Immature natural killer cell (primary cell): ENCODE measurements at regions not wholly inside any gene's neighbourhood (a gene's known extent, or its start where the extent isn't known, plus 50 kb on each side); places are given as distances from the start of the nearest gene placed in this dataset.

Experiments used
- DNase-seq, 3 donors: peaks; one replicate each; pipeline ENCODE4 v3.0.0; 2022; ENCODE audit warnings: mixed read lengths in 1 of 3
- H3K27ac Mint-ChIP-seq, 6 donors: one replicate each; pipeline ENCODE4 v1.8.0; 2020; ENCODE audit warnings: mixed read lengths in 6 of 6, mild to moderate bottlenecking in 5 of 6, inconsistent platforms in 4 of 6, moderate library complexity in 3 of 6
- H3K27me3 Mint-ChIP-seq, 3 donors: one replicate each; pipeline ENCODE4 v1.8.0; 2020 to 2021; ENCODE audit warnings: low read depth in 3 of 3, mild to moderate bottlenecking in 3 of 3, mixed read lengths in 3 of 3, moderate library complexity in 3 of 3, inconsistent platforms in 1 of 3
- H3K36me3 Mint-ChIP-seq, 3 donors: one replicate each; pipeline ENCODE4 v1.8.0; 2020; ENCODE audit warnings: mixed read lengths in 3 of 3, inconsistent platforms in 2 of 3, mild to moderate bottlenecking in 2 of 3
- H3K4me1 Mint-ChIP-seq, 2 donors: one replicate each; pipeline ENCODE4 v1.8.0; 2020; ENCODE audit warnings: inconsistent platforms in 2 of 2, mild to moderate bottlenecking in 2 of 2, mixed read lengths in 2 of 2, moderate library complexity in 1 of 2
- H3K4me3 Mint-ChIP-seq, 5 donors: one replicate each; pipeline ENCODE4 v1.8.0; 2020; ENCODE audit warnings: mild to moderate bottlenecking in 5 of 5, mixed read lengths in 5 of 5, inconsistent platforms in 3 of 5, moderate library complexity in 3 of 5
- H3K9me3 Mint-ChIP-seq, 6 donors: one replicate each; pipeline ENCODE4 v1.8.0; 2020; ENCODE audit warnings: mild to moderate bottlenecking in 6 of 6, mixed read lengths in 6 of 6, inconsistent platforms in 4 of 6, moderate library complexity in 3 of 6

- Mint-ChIP-seq H3K36me3 (peaks cover 0 to 3% (median 0%) of the 10 kb centered on the region in 3 donors), H3K27me3 (peaks cover 0 to 8% (median 6%) of the 10 kb centered on the region in 3 donors), H3K9me3 (peaks cover 2 to 8% (median 4%) of the 10 kb centered on the region in 6 donors), H3K27ac (no peak overlapping the region), H3K4me1 (no peaks in the 10 kb centered on the region), H3K4me3 (no peak overlapping the region)
- no peak for DNase-seq
Measured at GRCh38 chr18:75358928-75359327, 68.6 kb downstream of the SMIM21 start.

GRCh38 chr18:75353357-75353756, 74.1 kb downstream of the SMIM21 start:
- H3K4me3 Mint-ChIP-seq, result no peak overlapping the region
- peaks cover 6 to 9% (median 7%) of the 10 kb centered on the region in 3 donors for H3K36me3 Mint-ChIP-seq
- peaks cover 2 to 11% (median 5%) of the 10 kb centered on the region in 3 donors for H3K27me3 Mint-ChIP-seq
- no peak for DNase-seq
- peaks cover 9 to 23% (median 12%) of the 10 kb centered on the region in 6 donors for H3K9me3 Mint-ChIP-seq
- H3K27ac Mint-ChIP-seq, result no peak overlapping the region
- H3K4me1 Mint-ChIP-seq, result no peaks in the 10 kb centered on the region

DNA sequence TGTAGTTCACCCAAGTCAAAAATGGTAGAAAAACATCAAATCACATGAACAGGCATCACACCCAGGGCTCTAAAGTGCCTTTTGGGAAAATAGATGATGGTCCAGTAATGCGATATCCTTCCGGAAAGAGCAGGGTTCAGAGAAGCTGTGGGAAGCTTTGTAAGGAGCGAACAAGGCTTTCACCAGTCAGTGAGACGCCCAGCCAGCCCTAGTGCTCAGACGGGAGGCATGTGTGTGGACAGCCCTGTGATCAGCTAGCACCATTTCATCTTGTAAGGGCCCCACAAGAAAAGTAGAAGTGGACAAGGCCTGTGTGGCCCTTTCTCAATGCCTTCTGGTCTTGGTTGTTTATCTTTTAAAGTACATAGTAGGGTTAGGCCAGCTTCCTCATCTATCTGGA, 76.1 kb downstream of the SMIM21 start:
- DNase-seq, result no peak
- no peak overlapping the region for H3K4me3 Mint-ChIP-seq
- H3K4me1 Mint-ChIP-seq, result no peaks in the 10 kb centered on the region
- peaks cover 2 to 9% (median 5%) of the 10 kb centered on the region in 3 donors for H3K27me3 Mint-ChIP-seq
- peaks cover 6 to 9% (median 7%) of the 10 kb centered on the region in 3 donors for H3K36me3 Mint-ChIP-seq
- no peak overlapping the region for H3K27ac Mint-ChIP-seq
- peaks cover 8 to 23% (median 12%) of the 10 kb centered on the region in 6 donors for H3K9me3 Mint-ChIP-seq

DNA sequence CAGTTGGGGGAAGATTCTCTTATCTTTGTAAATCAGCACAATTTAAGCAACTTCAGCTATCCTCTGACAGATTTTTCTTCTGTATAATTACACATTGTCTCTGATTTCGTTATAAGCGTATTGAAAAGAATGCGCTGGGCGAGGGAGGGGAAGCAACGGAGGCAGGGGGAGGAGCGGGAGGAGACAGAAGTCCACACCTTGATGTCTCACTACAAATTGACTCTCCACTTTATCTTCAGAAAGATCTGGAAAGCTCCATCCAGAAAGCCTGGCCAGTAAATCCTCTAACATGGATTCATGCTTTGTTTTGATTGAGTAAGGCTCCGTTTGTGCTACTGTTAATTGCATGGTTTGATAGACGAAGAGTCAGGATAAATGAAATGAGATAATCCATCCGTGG, 76.6 kb downstream of the SMIM21 start:
- Mint-ChIP-seq H3K4me3 (no peak overlapping the region), H3K9me3 (peaks cover 8 to 23% (median 12%) of the 10 kb centered on the region in 6 donors), H3K27me3 (peaks cover 2 to 9% (median 5%) of the 10 kb centered on the region in 3 donors), H3K36me3 (peaks cover 6 to 9% (median 7%) of the 10 kb centered on the region in 3 donors), H3K27ac (no peak overlapping the region), H3K4me1 (no peaks in the 10 kb centered on the region)
- DNase-seq, result no peak

DNA sequence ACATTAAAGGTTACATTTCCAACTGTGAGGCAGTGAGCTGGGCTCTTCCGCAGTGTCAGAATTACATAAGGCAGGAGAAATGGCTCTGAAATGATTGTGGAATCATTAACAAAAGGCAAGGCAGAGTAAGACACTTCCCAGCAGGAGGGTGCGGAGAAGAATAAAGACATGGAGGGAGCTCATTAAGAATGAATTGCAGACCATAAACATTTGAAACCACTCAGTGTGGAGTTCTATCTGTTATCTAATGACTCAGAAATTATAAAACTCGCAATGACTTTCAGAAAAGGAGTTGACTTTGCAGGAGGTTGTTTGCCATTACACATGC, 77.0 kb downstream of the SMIM21 start:
- Mint-ChIP-seq H3K36me3 (peaks cover 6 to 9% (median 7%) of the 10 kb centered on the region in 3 donors), H3K9me3 (peaks cover 8 to 23% (median 12%) of the 10 kb centered on the region in 6 donors), H3K27ac (no peak overlapping the region), H3K4me1 (no peaks in the 10 kb centered on the region), H3K27me3 (peaks cover 2 to 9% (median 5%) of the 10 kb centered on the region in 3 donors), H3K4me3 (no peak overlapping the region)
- no peak for DNase-seq

DNA sequence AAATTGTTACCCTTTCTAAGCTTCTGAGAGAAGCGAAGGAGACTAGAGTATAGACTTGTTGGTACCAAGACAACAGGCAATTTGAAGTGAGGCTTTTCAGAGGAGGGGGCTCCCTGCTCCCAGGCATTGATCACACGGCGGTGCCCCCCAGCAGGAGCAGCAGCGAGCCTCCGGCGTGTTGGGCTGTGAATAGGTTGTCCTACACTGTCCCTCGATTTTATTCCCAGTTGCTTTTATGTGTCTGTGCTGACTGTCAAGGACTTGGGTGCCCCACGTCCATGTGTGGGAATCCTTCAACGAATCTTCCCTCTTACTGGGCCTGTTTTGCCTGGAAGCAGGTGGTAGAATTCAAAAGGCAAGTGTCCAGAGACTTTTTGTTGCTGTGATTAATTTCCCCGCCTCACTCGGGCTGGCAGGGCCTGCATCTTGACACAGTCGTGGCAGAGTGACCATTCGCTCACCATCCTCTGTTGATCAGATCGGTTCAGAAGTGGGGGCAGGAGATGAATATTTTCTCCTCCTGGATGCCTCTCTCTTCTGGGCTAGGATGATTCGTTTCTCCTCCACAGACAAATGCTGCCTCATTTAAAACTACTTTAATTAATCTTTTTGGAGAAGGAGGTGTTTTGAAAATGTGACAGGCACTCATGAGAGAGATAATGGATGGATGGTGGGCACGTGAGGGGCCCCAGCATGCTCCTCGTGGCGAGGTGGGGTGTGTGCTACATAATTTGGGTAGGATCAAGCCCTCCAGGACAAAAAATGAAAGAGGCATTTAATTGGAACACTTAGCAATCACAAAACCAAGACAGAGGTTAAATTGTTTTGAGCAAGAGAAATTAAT, 77.6 kb downstream of the SMIM21 start:
- Mint-ChIP-seq H3K4me1 (no peaks in the 10 kb centered on the region), H3K36me3 (peaks cover 6 to 9% (median 7%) of the 10 kb centered on the region in 3 donors), H3K27me3 (peaks cover 2 to 9% (median 5%) of the 10 kb centered on the region in 3 donors), H3K27ac (no peak overlapping the region), H3K4me3 (no peak overlapping the region), H3K9me3 (peaks cover 8 to 23% (median 12%) of the 10 kb centered on the region in 6 donors)
- no peak for DNase-seq

GRCh38 chr18:75346671-75347070, 80.8 kb downstream of the SMIM21 start:
- no peak for DNase-seq
- Mint-ChIP-seq H3K27me3 (peaks cover 2 to 10% (median 5%) of the 10 kb centered on the region in 3 donors), H3K27ac (no peak overlapping the region), H3K9me3 (peaks cover 0 to under 1% (median 0%) of the 10 kb centered on the region in 6 donors), H3K4me1 (no peaks in the 10 kb centered on the region), H3K4me3 (no peak overlapping the region), H3K36me3 (no peaks in the 10 kb centered on the region)

DNA sequence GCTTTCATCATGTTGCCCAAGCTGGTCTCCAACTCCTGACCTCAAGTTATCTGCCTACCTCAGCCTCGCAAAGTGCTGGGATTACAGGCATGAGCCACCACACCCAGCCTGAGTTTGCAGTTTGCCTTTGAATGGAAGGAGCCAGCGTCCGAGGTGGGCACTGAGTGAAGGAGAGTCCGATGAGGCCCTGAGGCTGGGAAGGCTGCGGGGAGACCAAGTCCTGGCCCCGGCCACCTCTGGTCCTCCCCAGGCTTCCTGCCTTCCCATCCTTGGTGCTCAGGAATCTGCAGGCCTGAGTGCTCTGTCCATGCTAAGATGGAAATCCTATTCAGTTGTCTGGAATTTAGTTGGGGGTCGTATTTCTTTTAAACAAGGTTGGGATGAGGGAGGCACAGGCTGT, 82.9 kb downstream of the SMIM21 start:
- Mint-ChIP-seq H3K4me3 (no peak overlapping the region), H3K27ac (no peak overlapping the region)

DNA sequence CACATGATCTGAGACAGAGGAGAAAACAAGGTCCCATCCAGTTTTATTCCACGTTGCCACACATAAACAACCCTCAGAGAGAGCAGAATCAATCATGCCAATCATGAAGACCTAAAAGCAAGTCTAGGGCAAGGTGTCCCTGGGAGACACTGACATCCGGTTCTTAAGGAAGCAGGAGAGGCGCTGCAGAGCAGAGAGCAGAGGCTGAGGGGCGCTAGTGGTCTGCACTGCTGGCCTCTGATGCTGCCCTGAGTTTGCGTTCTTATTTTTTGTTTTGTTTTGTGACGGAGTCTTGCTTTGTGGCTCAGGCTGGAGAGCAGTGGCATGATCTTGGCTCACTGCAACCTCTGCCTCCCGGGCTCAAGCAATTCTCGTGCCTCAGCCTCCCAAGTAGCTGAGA, 83.3 kb downstream of the SMIM21 start:
- H3K9me3 Mint-ChIP-seq, result no peaks in the 10 kb centered on the region
- H3K36me3 Mint-ChIP-seq, result no peaks in the 10 kb centered on the region
- H3K27me3 Mint-ChIP-seq, result peaks cover 0 to 7% (median 2%) of the 10 kb centered on the region in 3 donors
- no peak for DNase-seq
- no peak overlapping the region for H3K27ac Mint-ChIP-seq
- H3K4me3 Mint-ChIP-seq, result no peak overlapping the region
- H3K4me1 Mint-ChIP-seq, result no peaks in the 10 kb centered on the region

More for the DNA sequence above, 82.9 kb downstream of the SMIM21 start:
- Mint-ChIP-seq H3K9me3 (no peaks in the 10 kb centered on the region), H3K4me1 (no peaks in the 10 kb centered on the region), H3K36me3 (no peaks in the 10 kb centered on the region), H3K27me3 (peaks cover 0 to 10% (median 3%) of the 10 kb centered on the region in 3 donors)
- DNase-seq, result no peak

DNA sequence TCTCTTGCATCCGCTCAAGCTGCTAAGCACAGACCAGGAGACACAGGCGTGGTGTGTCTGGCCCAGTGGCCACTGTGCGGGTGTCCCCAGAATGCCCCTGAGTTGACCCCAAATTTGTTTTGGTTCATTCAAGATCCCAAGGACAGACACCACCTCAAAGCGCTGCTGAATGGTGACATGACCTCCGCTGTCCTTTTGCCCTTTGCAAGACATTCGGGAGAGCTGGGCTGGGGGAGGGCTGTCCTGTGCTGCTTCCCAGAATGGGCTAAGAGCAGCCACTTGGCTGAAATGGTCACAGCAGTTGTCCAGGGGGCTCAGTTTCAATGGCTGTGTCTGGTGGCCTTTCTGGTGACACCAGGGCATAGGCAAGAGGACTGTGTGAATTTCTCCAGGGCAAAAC, 84.1 kb downstream of the SMIM21 start:
- H3K36me3 Mint-ChIP-seq, result no peaks in the 10 kb centered on the region

GRCh38 chr18:75341897-75342296, 85.6 kb downstream of the SMIM21 start:
- Mint-ChIP-seq H3K9me3 (no peaks in the 10 kb centered on the region), H3K27me3 (peaks cover 0 to 3% (median 2%) of the 10 kb centered on the region in 3 donors), H3K27ac (peak overlapping the region in 1 of 6 donors; percentile 51), H3K4me3 (no peak overlapping the region), H3K36me3 (no peaks in the 10 kb centered on the region), H3K4me1 (no peaks in the 10 kb centered on the region)
- no peak for DNase-seq

More for the DNA sequence above, 84.1 kb downstream of the SMIM21 start:
- Mint-ChIP-seq H3K4me1 (no peaks in the 10 kb centered on the region), H3K9me3 (no peaks in the 10 kb centered on the region), H3K27ac (no peak overlapping the region), H3K4me3 (no peak overlapping the region), H3K27me3 (peaks cover 0 to 5% (median 2%) of the 10 kb centered on the region in 3 donors)
- DNase-seq, result no peak

DNA sequence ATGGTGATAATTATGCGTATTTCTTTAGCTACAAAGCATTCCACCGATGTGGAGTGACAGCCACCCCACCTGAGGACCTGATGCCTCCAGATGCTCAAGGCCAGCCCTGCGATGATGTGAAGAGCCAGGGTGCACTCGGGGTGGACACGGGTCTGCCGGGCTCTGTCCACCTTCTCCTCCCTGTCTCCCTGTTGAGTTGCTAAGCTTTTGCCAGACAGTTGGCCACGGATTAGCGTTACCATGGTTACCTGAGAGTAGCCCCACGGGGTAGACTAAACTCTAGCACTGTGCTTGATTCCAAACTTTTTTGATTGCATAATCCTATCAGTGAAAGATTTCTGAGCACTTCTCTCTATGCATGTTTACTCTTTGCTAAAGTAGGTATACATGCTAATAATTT, 86.2 kb downstream of the SMIM21 start:
- H3K27ac Mint-ChIP-seq, result no peak overlapping the region
- H3K27me3 Mint-ChIP-seq, result peaks cover 0 to 3% (median 0%) of the 10 kb centered on the region in 3 donors

DNA sequence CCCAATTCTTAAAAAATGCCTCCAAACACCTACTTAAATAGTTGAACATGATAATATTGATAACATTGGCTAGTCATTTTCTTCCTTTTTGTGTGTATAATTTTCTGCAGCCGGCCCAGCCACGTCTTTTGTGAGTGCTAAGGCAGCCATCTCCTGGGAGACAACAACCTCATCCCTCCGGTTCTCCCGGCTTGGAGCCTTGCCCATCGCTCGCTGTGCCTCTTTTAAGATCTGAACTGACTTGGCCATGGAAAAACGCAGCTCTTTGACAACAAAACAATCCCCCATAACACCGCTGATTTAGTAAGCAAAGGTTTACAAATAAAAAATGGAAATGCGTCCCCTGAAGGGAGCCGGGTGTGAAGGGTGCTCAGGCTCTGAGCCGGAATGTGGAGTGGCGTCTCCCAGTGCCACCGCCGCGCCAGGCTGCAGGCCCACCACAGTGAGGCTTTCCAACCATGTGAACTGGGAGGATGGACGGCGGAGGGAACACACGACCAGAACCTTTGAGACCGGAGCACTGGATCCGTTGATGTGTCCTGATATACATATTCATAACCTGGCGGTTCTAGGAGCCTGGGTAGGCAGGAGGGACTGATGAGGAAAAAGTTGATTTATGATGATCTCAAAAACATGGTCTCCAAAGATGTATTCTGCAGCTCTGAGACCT, 87.4 kb downstream of the SMIM21 start:
- no peak overlapping the region for H3K4me3 Mint-ChIP-seq
- no peaks in the 10 kb centered on the region for H3K9me3 Mint-ChIP-seq

More for the DNA sequence above, 86.2 kb downstream of the SMIM21 start:
- Mint-ChIP-seq H3K4me3 (no peak overlapping the region), H3K9me3 (no peaks in the 10 kb centered on the region), H3K4me1 (no peaks in the 10 kb centered on the region), H3K36me3 (no peaks in the 10 kb centered on the region)
- no peak for DNase-seq

More for the DNA sequence above, 87.4 kb downstream of the SMIM21 start:
- no peak for DNase-seq
- H3K27me3 Mint-ChIP-seq, result peaks cover 0 to 3% (median 0%) of the 10 kb centered on the region in 3 donors
- H3K36me3 Mint-ChIP-seq, result no peaks in the 10 kb centered on the region
- no peak overlapping the region for H3K27ac Mint-ChIP-seq
- no peaks in the 10 kb centered on the region for H3K4me1 Mint-ChIP-seq
